SK-N-SH (cell line): ENCODE measurements at regions not wholly inside any gene's neighbourhood (a gene's known extent, or its start where the extent isn't known, plus 50 kb on each side); places are given as distances from the start of the nearest gene placed in this dataset.

Experiments used
- CHD2 ChIP-seq: fragments of 150-350 bp; IDR thresholded peaks from 2 replicates; pipeline ENCODE4 v1.6.1; 2018; ENCODE audit warnings: low read length; ENCODE audit not compliant: partially characterized antibody
- EP300 ChIP-seq, 2 experiments: IDR thresholded peaks; 2 replicates each; pipeline versions ENCODE4 v1.4.0 to v1.6.1; 2012; ENCODE audit warnings: borderline replicate concordance in 1 of 2, low read depth in 1 of 2, low read length in 1 of 2
- EZH2phosphoT487 ChIP-seq: fragments of 200-600 bp; sonication (generic); IDR thresholded peaks from 2 replicates; pipeline ENCODE4 v1.6.1; 2017; ENCODE audit warnings: low read depth, mixed run types, mild to moderate bottlenecking, antibody characterized with exemption, moderate library complexity, borderline replicate concordance
- GABPA ChIP-seq: IDR thresholded peaks from 2 replicates; pipeline ENCODE4 v1.4.0; 2012; ENCODE audit warnings: low read depth, mild to moderate bottlenecking
- GATA2 ChIP-seq: sonication (generic); formaldehyde crosslinking; IDR thresholded peaks from 2 replicates; pipeline ENCODE4 v1.5.0; 2020; ENCODE audit warnings: mild to moderate bottlenecking, missing genetic modification reagents
- JUND ChIP-seq: IDR thresholded peaks from 2 replicates; pipeline ENCODE4 v1.4.0; 2012
- POLR2AphosphoS5 ChIP-seq: IDR thresholded peaks from 2 replicates; pipeline ENCODE4 v1.6.1; 2012; ENCODE audit warnings: low read depth, low read length
- RAD21 ChIP-seq: IDR thresholded peaks from 2 replicates; pipeline ENCODE4 v1.6.1; 2012; ENCODE audit warnings: mild to moderate bottlenecking, low read length
- TF ChIP-seq, protein P1 (sequence below): fragments of 200-600 bp; sonication (generic); IDR thresholded peaks from 2 replicates; pipeline ENCODE4 v1.6.1; 2017; ENCODE audit warnings: antibody characterized with exemption, mild to moderate bottlenecking, moderate library complexity
- TF ChIP-seq, protein P2 (sequence below): IDR thresholded peaks from 2 replicates; pipeline ENCODE4 v1.6.1; 2012; ENCODE audit warnings: mild to moderate bottlenecking, low read depth, low read length, moderate library complexity
- TF ChIP-seq, protein P3 (sequence below): fragments of 150-350 bp; IDR thresholded peaks from 2 replicates; pipeline ENCODE4 v1.6.1; 2016; ENCODE audit warnings: mild to moderate bottlenecking, low read depth, low read length

DNA sequence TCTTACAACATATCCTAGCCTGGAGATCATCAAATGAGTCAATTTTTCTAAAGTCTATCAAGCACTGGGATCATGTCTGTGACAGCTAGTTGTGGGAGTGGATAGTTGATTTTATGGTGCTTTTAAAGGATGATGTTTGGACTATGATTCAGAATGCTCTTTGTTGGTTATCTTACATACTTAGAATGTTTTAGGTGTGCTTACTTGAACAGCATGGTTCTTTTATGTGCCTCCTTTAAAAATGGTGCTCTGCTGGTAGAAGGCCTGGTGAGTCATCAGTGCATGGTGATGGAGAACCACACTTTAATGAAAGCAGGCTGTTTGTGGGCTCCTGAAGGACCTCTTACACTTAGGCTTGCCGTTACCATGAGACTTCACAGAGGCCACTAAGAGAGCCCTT is 682.7 kb upstream of the FANCL start:
- TF ChIP-seq, protein P1, sequence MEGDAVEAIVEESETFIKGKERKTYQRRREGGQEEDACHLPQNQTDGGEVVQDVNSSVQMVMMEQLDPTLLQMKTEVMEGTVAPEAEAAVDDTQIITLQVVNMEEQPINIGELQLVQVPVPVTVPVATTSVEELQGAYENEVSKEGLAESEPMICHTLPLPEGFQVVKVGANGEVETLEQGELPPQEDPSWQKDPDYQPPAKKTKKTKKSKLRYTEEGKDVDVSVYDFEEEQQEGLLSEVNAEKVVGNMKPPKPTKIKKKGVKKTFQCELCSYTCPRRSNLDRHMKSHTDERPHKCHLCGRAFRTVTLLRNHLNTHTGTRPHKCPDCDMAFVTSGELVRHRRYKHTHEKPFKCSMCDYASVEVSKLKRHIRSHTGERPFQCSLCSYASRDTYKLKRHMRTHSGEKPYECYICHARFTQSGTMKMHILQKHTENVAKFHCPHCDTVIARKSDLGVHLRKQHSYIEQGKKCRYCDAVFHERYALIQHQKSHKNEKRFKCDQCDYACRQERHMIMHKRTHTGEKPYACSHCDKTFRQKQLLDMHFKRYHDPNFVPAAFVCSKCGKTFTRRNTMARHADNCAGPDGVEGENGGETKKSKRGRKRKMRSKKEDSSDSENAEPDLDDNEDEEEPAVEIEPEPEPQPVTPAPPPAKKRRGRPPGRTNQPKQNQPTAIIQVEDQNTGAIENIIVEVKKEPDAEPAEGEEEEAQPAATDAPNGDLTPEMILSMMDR = no peak
- TF ChIP-seq GATA2 (CRISPR knock-in tag) = no peak
- no peak for TF ChIP-seq RAD21
- TF ChIP-seq GABPA = no peak
- no peak for TF ChIP-seq EZH2phosphoT487
- no peak for TF ChIP-seq JUND
- no peak for TF ChIP-seq POLR2AphosphoS5
- no peak for TF ChIP-seq EP300 (IDR thresholded peaks at IDR 0.05; ENCODE audit: borderline replicate concordance in 1 of 2, low read depth in 1 of 2, low read length in 1 of 2)
- TF ChIP-seq, protein P2, sequence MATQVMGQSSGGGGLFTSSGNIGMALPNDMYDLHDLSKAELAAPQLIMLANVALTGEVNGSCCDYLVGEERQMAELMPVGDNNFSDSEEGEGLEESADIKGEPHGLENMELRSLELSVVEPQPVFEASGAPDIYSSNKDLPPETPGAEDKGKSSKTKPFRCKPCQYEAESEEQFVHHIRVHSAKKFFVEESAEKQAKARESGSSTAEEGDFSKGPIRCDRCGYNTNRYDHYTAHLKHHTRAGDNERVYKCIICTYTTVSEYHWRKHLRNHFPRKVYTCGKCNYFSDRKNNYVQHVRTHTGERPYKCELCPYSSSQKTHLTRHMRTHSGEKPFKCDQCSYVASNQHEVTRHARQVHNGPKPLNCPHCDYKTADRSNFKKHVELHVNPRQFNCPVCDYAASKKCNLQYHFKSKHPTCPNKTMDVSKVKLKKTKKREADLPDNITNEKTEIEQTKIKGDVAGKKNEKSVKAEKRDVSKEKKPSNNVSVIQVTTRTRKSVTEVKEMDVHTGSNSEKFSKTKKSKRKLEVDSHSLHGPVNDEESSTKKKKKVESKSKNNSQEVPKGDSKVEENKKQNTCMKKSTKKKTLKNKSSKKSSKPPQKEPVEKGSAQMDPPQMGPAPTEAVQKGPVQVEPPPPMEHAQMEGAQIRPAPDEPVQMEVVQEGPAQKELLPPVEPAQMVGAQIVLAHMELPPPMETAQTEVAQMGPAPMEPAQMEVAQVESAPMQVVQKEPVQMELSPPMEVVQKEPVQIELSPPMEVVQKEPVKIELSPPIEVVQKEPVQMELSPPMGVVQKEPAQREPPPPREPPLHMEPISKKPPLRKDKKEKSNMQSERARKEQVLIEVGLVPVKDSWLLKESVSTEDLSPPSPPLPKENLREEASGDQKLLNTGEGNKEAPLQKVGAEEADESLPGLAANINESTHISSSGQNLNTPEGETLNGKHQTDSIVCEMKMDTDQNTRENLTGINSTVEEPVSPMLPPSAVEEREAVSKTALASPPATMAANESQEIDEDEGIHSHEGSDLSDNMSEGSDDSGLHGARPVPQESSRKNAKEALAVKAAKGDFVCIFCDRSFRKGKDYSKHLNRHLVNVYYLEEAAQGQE = no peak
- TF ChIP-seq, protein P3, sequence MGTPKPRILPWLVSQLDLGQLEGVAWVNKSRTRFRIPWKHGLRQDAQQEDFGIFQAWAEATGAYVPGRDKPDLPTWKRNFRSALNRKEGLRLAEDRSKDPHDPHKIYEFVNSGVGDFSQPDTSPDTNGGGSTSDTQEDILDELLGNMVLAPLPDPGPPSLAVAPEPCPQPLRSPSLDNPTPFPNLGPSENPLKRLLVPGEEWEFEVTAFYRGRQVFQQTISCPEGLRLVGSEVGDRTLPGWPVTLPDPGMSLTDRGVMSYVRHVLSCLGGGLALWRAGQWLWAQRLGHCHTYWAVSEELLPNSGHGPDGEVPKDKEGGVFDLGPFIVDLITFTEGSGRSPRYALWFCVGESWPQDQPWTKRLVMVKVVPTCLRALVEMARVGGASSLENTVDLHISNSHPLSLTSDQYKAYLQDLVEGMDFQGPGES = no peak
- no peak for TF ChIP-seq CHD2
